Limb (tissue), 2 donors: ENCODE measurements at regions not wholly inside any gene's neighbourhood (a gene's known extent, or its start where the extent isn't known, plus 50 kb on each side); places are given as distances from the start of the nearest gene placed in this dataset.
A peak's percentile ranks its signal among the peaks of the same experiment; 100 is the strongest.

ENCODE experiments used
- DNase-seq, 2 donors: peaks; one replicate each; pipeline ENCODE4 v3.0.0-alpha.2; 2016; ENCODE audit errors: extremely low spot score in 2 of 2

- DNase-seq = no peak
These were observed 334.4 kb upstream of the ATP2B1 start for GRCh38 chr12:90042920-90043641.

GRCh38 chr12:90038289-90038688 is 329.7 kb upstream of the ATP2B1 start:
- DNase-seq = no peak

GRCh38 chr12:90037740-90038139 is 329.1 kb upstream of the ATP2B1 start:
- DNase-seq = peak in 1 of 2 donors; percentile 36

GRCh38 chr12:90036637-90037036 is 328.0 kb upstream of the ATP2B1 start:
- DNase-seq = no peak

- no peak for DNase-seq
These were observed 322.1 kb upstream of the ATP2B1 start for GRCh38 chr12:90030726-90031125.

GRCh38 chr12:90029317-90029716 is 320.7 kb upstream of the ATP2B1 start:
- no peak for DNase-seq

GRCh38 chr12:90028635-90029051 is 320.0 kb upstream of the ATP2B1 start:
- DNase-seq = peak in 1 of 2 donors; percentile 16

- no peak for DNase-seq
These were observed 319.4 kb upstream of the ATP2B1 start for GRCh38 chr12:90027889-90028634.

GRCh38 chr12:90027041-90027440 is 318.4 kb upstream of the ATP2B1 start:
- DNase-seq = no peak

- no peak for DNase-seq
These were observed 317.9 kb upstream of the ATP2B1 start for GRCh38 chr12:90026516-90026915.

GRCh38 chr12:90024262-90024661 is 315.6 kb upstream of the ATP2B1 start:
- no peak for DNase-seq

GRCh38 chr12:90023207-90023900 is 314.7 kb upstream of the ATP2B1 start:
- DNase-seq = no peak

- DNase-seq = no peak
These were observed 313.3 kb upstream of the ATP2B1 start for GRCh38 chr12:90021795-90022440.

GRCh38 chr12:90020881-90021280 is 312.2 kb upstream of the ATP2B1 start:
- no peak for DNase-seq

GRCh38 chr12:90020436-90020835 is 311.8 kb upstream of the ATP2B1 start:
- no peak for DNase-seq

GRCh38 chr12:90020014-90020413 is 311.4 kb upstream of the ATP2B1 start:
- DNase-seq = no peak

GRCh38 chr12:90017316-90017715 is 308.7 kb upstream of the ATP2B1 start:
- DNase-seq = no peak

GRCh38 chr12:90015228-90015627 is 306.6 kb upstream of the ATP2B1 start:
- no peak for DNase-seq

GRCh38 chr12:90013409-90013808 is 304.8 kb upstream of the ATP2B1 start:
- no peak for DNase-seq

- DNase-seq = no peak
These were observed 301.5 kb upstream of the ATP2B1 start for GRCh38 chr12:90010089-90010488.

- no peak for DNase-seq
These were observed 299.6 kb upstream of the ATP2B1 start for GRCh38 chr12:90008277-90008676.
